ENCODE measurements at regions not wholly inside any gene's neighbourhood (a gene's known extent, or its start where the extent isn't known, plus 50 kb on each side); places are given as distances from the start of the nearest gene placed in this dataset.

DNA sequence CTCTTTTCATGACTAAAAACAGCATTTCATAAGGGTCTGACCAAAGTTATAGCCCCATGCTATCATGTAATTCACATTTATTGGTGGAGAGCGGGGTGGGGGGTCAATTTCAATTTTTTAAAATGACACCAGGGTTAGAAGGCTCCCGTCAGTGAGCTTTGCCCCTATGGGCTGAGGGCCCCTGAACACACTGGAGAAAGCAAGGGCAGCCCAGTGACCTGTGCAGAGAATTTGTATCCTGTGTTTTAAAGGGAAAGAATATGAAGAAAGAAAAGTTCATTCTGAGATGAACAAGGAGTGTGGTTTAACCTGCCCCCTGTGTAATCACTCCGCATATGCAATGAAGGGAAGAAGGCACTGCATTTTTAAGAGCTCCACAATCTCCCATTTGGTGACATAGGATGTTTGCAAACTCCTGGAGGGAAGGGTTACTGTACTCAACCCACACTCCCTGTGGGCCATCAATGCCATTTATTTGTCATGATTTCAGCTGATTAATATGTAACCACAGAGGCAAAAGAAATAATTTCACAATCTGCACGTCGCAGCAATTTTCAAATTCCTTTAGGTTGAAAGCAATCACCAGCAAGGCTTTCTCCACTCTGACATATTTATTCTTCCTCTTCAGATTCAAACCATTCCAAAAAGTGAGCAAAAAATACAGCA is 95.6 kb downstream of the ZNF281 start:
- TF ChIP-seq EZH2 (IDR thresholded peaks at IDR 0.05; ENCODE audit: insufficient read depth, poor library complexity, severe bottlenecking) = no peak
- TF ChIP-seq EZH2phosphoT487 (IDR thresholded peaks at IDR 0.05; ENCODE audit: insufficient read depth, low read depth) = 0 out of 2 replicates have a peak, but pooled peaks have one; percentile 47
